Caco-2 (cell line): ENCODE measurements at regions not wholly inside any gene's neighbourhood (a gene's known extent, or its start where the extent isn't known, plus 50 kb on each side); places are given as distances from the start of the nearest gene placed in this dataset.
A peak's percentile ranks its signal among the peaks of the same experiment; 100 is the strongest.

Experiments used
- BruUV-seq: library from RNA; stranded (reverse); fragments of 400-500 nt; replicated peaks from 2 replicates; lab custom pipeline; 2021; lab: Mats Ljungman, UMichigan
- CTCF ChIA-PET: fragments of 300-600 bp; sonication (Branson Sonifier 250); formaldehyde crosslinking; loops from one replicate; lab custom pipeline; 2022; ENCODE audit warnings: antibody characterized with exemption; lab: Charles Lee
- POLR2A ChIA-PET: fragments of 300-600 bp; sonication (Branson Sonifier 250); formaldehyde crosslinking; loops from one replicate; lab custom pipeline; 2022; ENCODE audit warnings: antibody characterized with exemption; lab: Charles Lee
- DNase-seq, 2 experiments: peaks; one replicate each; pipeline versions ENCODE4 v3.0.0 to v3.0.0-alpha.2; 2020 to 2022
- H3K27me3 ChIP-seq: replicated peaks from 2 replicates; pipeline ENCODE4 v1.6.0; 2011; ENCODE audit warnings: low read length; ENCODE audit not compliant: control insufficient read depth, insufficient read depth
- H3K36me3 ChIP-seq: 2 replicates; pipeline ENCODE4 v1.5.1; 2011; ENCODE audit warnings: low read length; ENCODE audit not compliant: control insufficient read depth, insufficient read depth
- H3K4me1 ChIP-seq: fragments of 250-450 bp; sonication (Bioruptor Pico); 2 replicates; pipeline ENCODE4 v1.5.1; 2020; ENCODE audit warnings: mild to moderate bottlenecking
- H3K4me3 ChIP-seq: 2 replicates; pipeline ENCODE4 v1.5.1; 2011; ENCODE audit warnings: low read depth, mild to moderate bottlenecking, control low read depth, low read length
- H3K9me3 ChIP-seq: fragments of 250-450 bp; sonication (Bioruptor Pico); 2 replicates; pipeline ENCODE4 v1.5.1; 2020; ENCODE audit warnings: mild to moderate bottlenecking, moderate library complexity
- H3K27ac Mint-ChIP-seq: one replicate; pipeline ENCODE4 v1.8.0; 2022; ENCODE audit warnings: mixed read lengths; ENCODE audit not compliant: unreplicated experiment
- H3K27me3 Mint-ChIP-seq: one replicate; pipeline ENCODE4 v1.8.0; 2022; ENCODE audit warnings: mixed read lengths; ENCODE audit not compliant: insufficient read depth, unreplicated experiment
- H3K36me3 Mint-ChIP-seq: one replicate; pipeline ENCODE4 v1.8.0; 2022; ENCODE audit warnings: mild to moderate bottlenecking, mixed read lengths; ENCODE audit not compliant: insufficient read depth, unreplicated experiment
- H3K4me1 Mint-ChIP-seq: one replicate; pipeline ENCODE4 v1.8.0; 2022; ENCODE audit warnings: low read depth, mixed read lengths; ENCODE audit not compliant: unreplicated experiment
- H3K4me3 Mint-ChIP-seq: one replicate; pipeline ENCODE4 v1.8.0; 2022; ENCODE audit warnings: mild to moderate bottlenecking, moderate library complexity, mixed read lengths; ENCODE audit not compliant: unreplicated experiment
- H3K9me3 Mint-ChIP-seq: one replicate; pipeline ENCODE4 v1.8.0; 2022; ENCODE audit warnings: mixed read lengths; ENCODE audit not compliant: unreplicated experiment
- intact Hi-C: fragments of 100-400 bp; cut with micrococcal nuclease; formaldehyde crosslinking; loops from one replicate; pipeline ENCODE4 v1.10.0; 2022; ENCODE audit not compliant: unreplicated experiment
- TF ChIP-seq, protein P1 (sequence below), 2 experiments: fragments of 200-600 bp in 1 of 2; IDR thresholded peaks; 1 replicate in 1 of 2; 2 replicates in 1 of 2; pipeline versions ENCODE4 v1.5.1 to v1.8.0; 2011 to 2022; ENCODE audit warnings: antibody characterized with exemption in 1 of 2, control low read depth in 1 of 2, inconsistent platforms in 1 of 2, low read depth in 1 of 2, low read length in 1 of 2, mild to moderate bottlenecking in 1 of 2, moderate library complexity in 1 of 2; ENCODE audit not compliant: insufficient read depth in 1 of 2, severe bottlenecking in 1 of 2, unreplicated experiment in 1 of 2

- intact Hi-C loops: no loop called here
- CTCF ChIA-PET: no interaction called here
- no TSS peak for BruUV-seq
These were observed 56.8 kb upstream of the TULP4 start for GRCh38 chr6:158255275-158255988.

DNA sequence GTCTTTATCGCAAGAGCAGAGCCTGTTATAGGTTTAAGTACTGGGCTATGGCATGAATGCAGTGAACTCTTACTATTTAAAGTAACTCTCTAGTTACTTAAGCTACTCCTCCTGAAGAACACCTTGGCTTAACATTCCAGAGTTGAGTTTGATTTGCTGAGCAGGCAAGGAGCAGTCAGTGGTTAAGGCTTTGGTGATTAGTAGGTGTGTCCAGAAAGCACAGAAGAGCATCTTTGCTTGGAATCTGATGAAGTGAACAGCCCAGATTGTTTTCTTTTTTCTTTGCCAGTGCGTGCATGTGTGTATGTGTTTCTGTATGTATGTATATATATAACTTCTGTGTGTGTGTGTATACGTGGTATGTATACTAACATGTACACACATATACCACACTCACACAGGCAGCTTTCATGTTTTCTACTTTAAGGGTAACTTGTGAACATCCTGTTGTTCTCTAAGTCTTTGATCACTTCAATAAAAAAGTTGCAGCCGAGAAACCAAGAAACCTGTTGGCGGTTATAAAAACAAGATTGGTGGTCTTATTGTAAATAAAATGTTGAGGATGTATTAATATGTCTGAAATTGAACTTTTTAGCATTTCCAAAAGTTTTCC lies 56.2 kb upstream of the TULP4 start:
- POLR2A ChIA-PET: no interaction called here
- H3K27ac Mint-ChIP-seq: no peak overlapping the region

More at GRCh38 chr6:158255275-158255988, 56.8 kb upstream of the TULP4 start:
- Histone ChIP-seq H3K36me3 (no peaks in the 10 kb centered on the region; the same call in 1 of the 2 replicates), H3K4me3 (no peak overlapping the region), H3K9me3 (no peaks in the 10 kb centered on the region), H3K27me3 (no peaks in the 10 kb centered on the region), H3K4me1 (peaks cover 3% of the 10 kb centered on the region; the same call in 1 of the 2 replicates)
- Mint-ChIP-seq H3K27me3 (no peaks in the 10 kb centered on the region), H3K4me3 (no peak overlapping the region), H3K27ac (peak overlapping the region; percentile 32), H3K9me3 (no peaks in the 10 kb centered on the region), H3K4me1 (peaks cover 14% of the 10 kb centered on the region), H3K36me3 (peaks cover 43% of the 10 kb centered on the region)
- TF ChIP-seq, protein P1, sequence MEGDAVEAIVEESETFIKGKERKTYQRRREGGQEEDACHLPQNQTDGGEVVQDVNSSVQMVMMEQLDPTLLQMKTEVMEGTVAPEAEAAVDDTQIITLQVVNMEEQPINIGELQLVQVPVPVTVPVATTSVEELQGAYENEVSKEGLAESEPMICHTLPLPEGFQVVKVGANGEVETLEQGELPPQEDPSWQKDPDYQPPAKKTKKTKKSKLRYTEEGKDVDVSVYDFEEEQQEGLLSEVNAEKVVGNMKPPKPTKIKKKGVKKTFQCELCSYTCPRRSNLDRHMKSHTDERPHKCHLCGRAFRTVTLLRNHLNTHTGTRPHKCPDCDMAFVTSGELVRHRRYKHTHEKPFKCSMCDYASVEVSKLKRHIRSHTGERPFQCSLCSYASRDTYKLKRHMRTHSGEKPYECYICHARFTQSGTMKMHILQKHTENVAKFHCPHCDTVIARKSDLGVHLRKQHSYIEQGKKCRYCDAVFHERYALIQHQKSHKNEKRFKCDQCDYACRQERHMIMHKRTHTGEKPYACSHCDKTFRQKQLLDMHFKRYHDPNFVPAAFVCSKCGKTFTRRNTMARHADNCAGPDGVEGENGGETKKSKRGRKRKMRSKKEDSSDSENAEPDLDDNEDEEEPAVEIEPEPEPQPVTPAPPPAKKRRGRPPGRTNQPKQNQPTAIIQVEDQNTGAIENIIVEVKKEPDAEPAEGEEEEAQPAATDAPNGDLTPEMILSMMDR (IDR thresholded peaks at IDR 0.05; ENCODE audit: insufficient read depth in 1 of 2, low read depth in 1 of 2, low read length in 1 of 2, severe bottlenecking in 1 of 2, unreplicated experiment in 1 of 2): no peak
- DNase-seq: no peak
- POLR2A ChIA-PET: no interaction called here

GRCh38 chr6:158256746-158257424 lies 55.4 kb upstream of the TULP4 start:
- H3K9me3 Mint-ChIP-seq: no peaks in the 10 kb centered on the region
- no peak overlapping the region for H3K27ac Mint-ChIP-seq
- H3K27me3 ChIP-seq: no peaks in the 10 kb centered on the region
- peaks cover 45% of the 10 kb centered on the region for H3K36me3 Mint-ChIP-seq
- H3K9me3 ChIP-seq: no peaks in the 10 kb centered on the region
- no peak overlapping the region for H3K4me3 Mint-ChIP-seq
- H3K27me3 Mint-ChIP-seq: no peaks in the 10 kb centered on the region
- ChIA-PET POLR2A (no interaction called here), CTCF (no interaction called here)
- H3K36me3 ChIP-seq: peaks cover 1% of the 10 kb centered on the region; the same call in 1 of the 2 replicates
- H3K4me1 ChIP-seq: peaks cover 3% of the 10 kb centered on the region; the same call in 1 of the 2 replicates
- H3K4me3 ChIP-seq: no peak overlapping the region
- H3K4me1 Mint-ChIP-seq: peaks cover 8% of the 10 kb centered on the region
- no peak for DNase-seq
- TF ChIP-seq, protein P1 (IDR thresholded peaks at IDR 0.05; ENCODE audit: insufficient read depth in 1 of 2, low read depth in 1 of 2, low read length in 1 of 2, severe bottlenecking in 1 of 2, unreplicated experiment in 1 of 2): no peak
- intact Hi-C loops: no loop called here
- BruUV-seq: no TSS peak

More for the DNA sequence above, 56.2 kb upstream of the TULP4 start:
- no TSS peak for BruUV-seq
- H3K27me3 ChIP-seq: no peaks in the 10 kb centered on the region
- intact Hi-C loops: no loop called here
- H3K36me3 Mint-ChIP-seq: peaks cover 43% of the 10 kb centered on the region
- no peaks in the 10 kb centered on the region; the same call in 1 of the 2 replicates for H3K36me3 ChIP-seq
- no peaks in the 10 kb centered on the region for H3K27me3 Mint-ChIP-seq
- DNase-seq: no peak
- no peak overlapping the region for H3K4me3 ChIP-seq
- H3K4me3 Mint-ChIP-seq: no peak overlapping the region
- peaks cover 14% of the 10 kb centered on the region for H3K4me1 Mint-ChIP-seq
- peaks cover 3% of the 10 kb centered on the region; the same call in 1 of the 2 replicates for H3K4me1 ChIP-seq
- CTCF ChIA-PET: no interaction called here
- no peaks in the 10 kb centered on the region for H3K9me3 ChIP-seq
- no peaks in the 10 kb centered on the region for H3K9me3 Mint-ChIP-seq
- TF ChIP-seq, protein P1 (IDR thresholded peaks at IDR 0.05; ENCODE audit: insufficient read depth in 1 of 2, low read depth in 1 of 2, low read length in 1 of 2, severe bottlenecking in 1 of 2, unreplicated experiment in 1 of 2): no peak
